Stimulated activated CD4-positive, alpha-beta T cell treated with anti-CD3 and anti-CD28 coated beads, Interleukin-2, amount 100 ng/mL, for 24 hours (primary cell): ENCODE measurements at regions not wholly inside any gene's neighbourhood (a gene's known extent, or its start where the extent isn't known, plus 50 kb on each side); places are given as distances from the start of the nearest gene placed in this dataset.
"Not testable (repeated sequence)": the region's sequence is repeated elsewhere in the genome, so short reads cannot be mapped to it uniquely, and the experiment has no call there.

Experiments
- DNase-seq, 2 donors: peaks; one replicate each; pipeline ENCODE4 v3.0.0-alpha.2; 2020

- DNase-seq: not testable (repeated sequence)
Measured at GRCh38 chr9:22508354-22508753, 61.7 kb downstream of the DMRTA1 start.

- no peak for DNase-seq
Measured at GRCh38 chr9:22508790-22509189, 62.2 kb downstream of the DMRTA1 start.

- DNase-seq: no peak
Measured at GRCh38 chr9:22512495-22512894, 65.9 kb downstream of the DMRTA1 start.

GRCh38 chr9:22514871-22515270 lies 68.2 kb downstream of the DMRTA1 start:
- no peak for DNase-seq

GRCh38 chr9:22522206-22522740 lies 75.6 kb downstream of the DMRTA1 start:
- DNase-seq: no peak

- no peak for DNase-seq
Measured at GRCh38 chr9:22528485-22528884, 81.9 kb downstream of the DMRTA1 start.

- no peak for DNase-seq
Measured at GRCh38 chr9:22529426-22530199, 83.0 kb downstream of the DMRTA1 start.

- no peak for DNase-seq
Measured at GRCh38 chr9:22535780-22536179, 89.2 kb downstream of the DMRTA1 start.

- DNase-seq: no peak
Measured at GRCh38 chr9:22537721-22538120, 91.1 kb downstream of the DMRTA1 start.

- no peak for DNase-seq
Measured at GRCh38 chr9:22548625-22549024, 102.0 kb downstream of the DMRTA1 start.

- no peak for DNase-seq
Measured at GRCh38 chr9:22574740-22575139, 128.1 kb downstream of the DMRTA1 start.

GRCh38 chr9:22580788-22581187 lies 134.2 kb downstream of the DMRTA1 start:
- DNase-seq: no peak

GRCh38 chr9:22582221-22582620 lies 135.6 kb downstream of the DMRTA1 start:
- DNase-seq: no peak

GRCh38 chr9:22588918-22589317 lies 142.3 kb downstream of the DMRTA1 start:
- DNase-seq: no peak

GRCh38 chr9:22590336-22591033 lies 143.9 kb downstream of the DMRTA1 start:
- DNase-seq: no peak

- DNase-seq: no peak
Measured at GRCh38 chr9:22595805-22596204, 149.2 kb downstream of the DMRTA1 start.

- DNase-seq: no peak
Measured at GRCh38 chr9:22617156-22617555, 170.5 kb downstream of the DMRTA1 start.

GRCh38 chr9:22622815-22623214 lies 176.2 kb downstream of the DMRTA1 start:
- DNase-seq: no peak

- no peak for DNase-seq
Measured at GRCh38 chr9:22623236-22623635, 176.6 kb downstream of the DMRTA1 start.

- DNase-seq: no peak
Measured at GRCh38 chr9:22625540-22625939, 178.9 kb downstream of the DMRTA1 start.

- DNase-seq: no peak
Measured at GRCh38 chr9:22643541-22643940, 196.9 kb downstream of the DMRTA1 start.

GRCh38 chr9:22645893-22646292 lies 199.3 kb downstream of the DMRTA1 start:
- no peak for DNase-seq

GRCh38 chr9:22649384-22649783 lies 202.8 kb downstream of the DMRTA1 start:
- DNase-seq: no peak

GRCh38 chr9:22650145-22650544 lies 203.5 kb downstream of the DMRTA1 start:
- DNase-seq: no peak
